HG02870 (cell line): ENCODE measurements at regions not wholly inside any gene's neighbourhood (a gene's known extent, or its start where the extent isn't known, plus 50 kb on each side); places are given as distances from the start of the nearest gene placed in this dataset.
A peak's percentile ranks its signal among the peaks of the same experiment; 100 is the strongest.

ENCODE experiments used
- ATAC-seq: cut with Tn5 transposase; IDR thresholded peaks from one replicate; pipeline ENCODE4 v1.9.1; 2021; ENCODE audit warnings: mild to moderate bottlenecking, moderate library complexity; ENCODE audit not compliant: unreplicated experiment

GRCh38 chr15:70475921-70476320 lies 287.4 kb downstream of the UACA start:
- ATAC-seq: no peak

GRCh38 chr15:70475407-70475781 lies 288.0 kb downstream of the UACA start:
- ATAC-seq: no peak

GRCh38 chr15:70474471-70475406 lies 288.6 kb downstream of the UACA start:
- no peak for ATAC-seq

GRCh38 chr15:70473581-70474370 lies 289.6 kb downstream of the UACA start:
- no peak for ATAC-seq

- no peak for ATAC-seq
Observed at GRCh38 chr15:70471517-70471916, 291.8 kb downstream of the UACA start.

- no peak for ATAC-seq
Observed at GRCh38 chr15:70470556-70471191, 292.7 kb downstream of the UACA start.

GRCh38 chr15:70469651-70470555 lies 293.5 kb downstream of the UACA start:
- ATAC-seq: no peak

GRCh38 chr15:70469182-70469581 lies 294.2 kb downstream of the UACA start:
- no peak for ATAC-seq

GRCh38 chr15:70466895-70467529 lies 296.3 kb downstream of the UACA start:
- ATAC-seq: no peak

GRCh38 chr15:70466305-70466704 lies 297.1 kb downstream of the UACA start:
- no peak for ATAC-seq

- no peak for ATAC-seq
Observed at GRCh38 chr15:70465812-70466211, 297.5 kb downstream of the UACA start.

- ATAC-seq: peak; percentile 22
Observed at GRCh38 chr15:70463453-70463834, 299.9 kb downstream of the UACA start.

- ATAC-seq: no peak
Observed at GRCh38 chr15:70461992-70462391, 301.4 kb downstream of the UACA start.

- no peak for ATAC-seq
Observed at GRCh38 chr15:70461017-70461416, 302.3 kb downstream of the UACA start.

GRCh38 chr15:70459312-70459711 lies 304.0 kb downstream of the UACA start:
- no peak for ATAC-seq

- no peak for ATAC-seq
Observed at GRCh38 chr15:70453766-70454165, 309.6 kb downstream of the UACA start.

GRCh38 chr15:70453238-70453637 lies 310.1 kb downstream of the UACA start:
- no peak for ATAC-seq

GRCh38 chr15:70451821-70452653 lies 311.3 kb downstream of the UACA start:
- ATAC-seq: no peak

GRCh38 chr15:70450142-70450443 lies 313.3 kb downstream of the UACA start:
- ATAC-seq: no peak
